ENCODE measurements at regions not wholly inside any gene's neighbourhood (a gene's known extent, or its start where the extent isn't known, plus 50 kb on each side); places are given as distances from the start of the nearest gene placed in this dataset.

DNA sequence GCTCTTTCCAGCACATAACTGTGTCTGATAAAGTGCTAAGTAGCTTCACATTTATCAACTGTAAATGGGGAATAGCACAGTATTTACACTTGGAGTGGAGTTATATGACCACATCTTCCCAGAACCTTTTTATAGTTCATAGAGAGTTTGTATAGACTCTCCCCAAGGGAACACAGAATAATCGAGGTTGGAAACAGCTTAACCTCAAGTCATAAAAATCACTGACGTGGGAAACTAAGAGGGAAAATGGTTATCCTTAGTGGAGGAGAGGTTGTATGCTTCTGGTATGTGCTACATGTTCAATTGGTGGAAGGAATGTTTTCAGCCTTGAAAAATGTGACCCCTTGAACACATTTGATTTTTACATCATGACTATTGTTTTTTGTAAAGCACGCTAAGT lies 167.9 kb upstream of the KIAA1217 start:
- no peak for DNase-seq

DNA sequence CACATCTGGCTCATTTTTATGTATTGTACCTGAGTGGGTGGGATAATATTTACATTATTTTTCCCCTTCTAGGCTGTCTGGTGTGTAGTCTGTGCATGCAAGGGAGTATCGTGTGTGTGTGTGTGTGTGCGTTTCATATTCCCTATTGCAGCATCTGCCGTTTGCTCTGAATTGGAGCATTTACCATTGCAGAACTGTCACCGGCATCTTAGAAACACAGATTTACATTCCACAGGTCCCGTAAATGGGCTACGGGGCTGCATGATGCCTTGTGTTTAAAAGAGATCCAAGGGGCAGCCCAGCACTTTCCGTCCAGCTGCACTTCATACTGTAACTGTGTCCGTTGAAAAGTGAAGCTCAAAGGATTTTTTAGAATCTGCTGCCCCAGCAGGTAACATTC lies 167.1 kb upstream of the KIAA1217 start:
- no peak for DNase-seq

DNA sequence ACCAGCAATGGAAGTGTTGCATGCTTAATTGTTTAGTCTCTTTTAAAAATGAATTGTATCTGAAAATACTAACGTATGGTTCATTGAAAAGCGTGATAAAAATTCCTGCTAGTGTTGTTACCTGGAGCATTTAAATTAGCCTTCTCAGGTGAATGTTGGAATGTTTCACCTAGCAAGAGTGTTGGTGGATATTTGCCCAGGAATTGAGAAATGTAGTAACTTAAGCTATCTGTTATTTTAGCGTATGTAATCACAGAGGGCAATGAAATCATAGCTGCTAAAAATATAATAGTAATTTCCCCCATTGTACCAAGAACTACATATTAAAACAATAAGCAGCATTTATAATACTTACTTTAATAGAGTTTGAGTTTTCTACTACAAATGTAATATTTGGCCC lies 166.1 kb upstream of the KIAA1217 start:
- no peak for DNase-seq

GRCh38 chr10:24046060-24046459 lies 162.9 kb upstream of the KIAA1217 start:
- no peak for DNase-seq

GRCh38 chr10:24047176-24047575 lies 161.8 kb upstream of the KIAA1217 start:
- DNase-seq: no peak

DNA sequence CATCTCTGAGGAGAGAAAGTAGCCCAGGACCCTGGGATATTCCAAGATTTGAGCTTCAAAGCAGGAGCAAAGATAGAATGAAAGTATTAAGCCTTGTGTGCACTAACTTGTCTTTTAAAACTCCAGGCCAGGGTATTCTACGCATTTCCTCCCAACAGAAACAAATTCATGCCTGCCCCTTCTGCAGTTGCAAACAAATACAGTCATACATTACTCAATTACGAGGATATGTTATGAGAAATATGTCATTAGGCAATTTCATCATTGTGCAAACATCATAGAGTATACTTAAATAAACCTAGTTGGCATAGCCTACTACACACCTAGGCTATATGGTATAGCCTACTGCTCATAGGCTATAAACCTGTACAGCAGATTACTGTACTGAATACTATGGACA lies 154.5 kb upstream of the KIAA1217 start:
- no peak for DNase-seq

- no peak for DNase-seq
These were observed 128.7 kb upstream of the KIAA1217 start for GRCh38 chr10:24080207-24080606.

GRCh38 chr10:24086296-24087086 lies 122.4 kb upstream of the KIAA1217 start:
- no peak for DNase-seq

DNA sequence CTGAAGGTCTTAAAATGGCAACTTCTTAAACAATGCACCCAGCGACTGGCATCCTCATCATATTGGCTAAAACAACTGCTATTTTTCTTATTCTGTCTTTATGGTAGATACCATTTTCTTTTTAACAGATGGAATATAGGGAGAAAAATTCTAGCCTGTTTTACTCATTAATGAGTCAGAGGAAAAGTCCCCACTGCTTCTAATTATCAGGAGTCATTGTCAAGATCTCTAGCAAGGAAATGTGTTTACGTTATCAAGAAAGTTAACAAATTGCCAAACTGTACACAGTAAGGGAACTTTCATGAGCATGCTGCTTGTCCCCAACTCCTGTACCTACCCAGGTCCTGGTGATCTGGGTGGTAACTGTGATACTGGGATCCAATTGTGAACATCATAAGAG lies 117.7 kb upstream of the KIAA1217 start:
- DNase-seq: no peak

DNA sequence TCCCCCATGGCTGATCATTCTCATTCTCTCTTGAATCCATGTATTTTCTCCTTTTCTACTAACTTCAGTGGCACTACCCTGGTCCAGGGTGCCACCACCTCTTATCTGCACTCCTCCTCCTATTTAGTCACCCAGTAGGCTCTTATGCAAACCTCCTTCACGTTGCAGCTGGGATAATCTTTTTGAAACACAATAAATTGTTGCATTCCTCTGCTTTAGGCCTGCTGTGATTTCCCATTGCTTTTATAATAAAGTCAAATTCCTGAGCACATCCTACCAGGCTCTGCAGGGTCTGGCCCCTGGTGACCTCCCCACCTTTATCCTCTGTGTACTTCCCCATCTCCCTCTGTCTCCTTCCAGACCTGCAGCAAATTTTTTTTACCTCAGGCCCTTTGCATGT lies 112.7 kb upstream of the KIAA1217 start:
- DNase-seq: no peak

- no peak for DNase-seq
These were observed 111.2 kb upstream of the KIAA1217 start for GRCh38 chr10:24097751-24098207.

DNA sequence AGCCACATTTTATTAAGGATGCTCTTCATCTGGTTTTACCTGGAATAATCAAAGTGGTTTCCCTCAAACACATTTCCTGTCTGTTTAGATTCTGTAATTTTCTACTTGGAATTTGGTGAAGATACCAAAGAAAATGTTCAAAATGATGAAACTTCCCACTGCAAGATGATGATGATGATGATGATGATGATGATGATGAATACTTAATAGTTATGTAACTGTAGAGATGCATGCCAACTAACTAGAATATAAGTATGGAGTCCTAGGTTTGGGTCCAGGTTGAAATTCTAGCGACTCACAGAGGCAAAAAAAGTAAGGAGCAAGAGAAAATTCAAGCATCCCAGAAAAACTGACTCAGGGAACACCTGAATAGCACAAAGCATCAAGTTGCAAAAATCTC lies 104.0 kb upstream of the KIAA1217 start:
- no peak for DNase-seq

GRCh38 chr10:24113901-24114300 lies 95.0 kb upstream of the KIAA1217 start:
- no peak for DNase-seq

- no peak for DNase-seq
These were observed 94.4 kb upstream of the KIAA1217 start for GRCh38 chr10:24114556-24114955.

DNA sequence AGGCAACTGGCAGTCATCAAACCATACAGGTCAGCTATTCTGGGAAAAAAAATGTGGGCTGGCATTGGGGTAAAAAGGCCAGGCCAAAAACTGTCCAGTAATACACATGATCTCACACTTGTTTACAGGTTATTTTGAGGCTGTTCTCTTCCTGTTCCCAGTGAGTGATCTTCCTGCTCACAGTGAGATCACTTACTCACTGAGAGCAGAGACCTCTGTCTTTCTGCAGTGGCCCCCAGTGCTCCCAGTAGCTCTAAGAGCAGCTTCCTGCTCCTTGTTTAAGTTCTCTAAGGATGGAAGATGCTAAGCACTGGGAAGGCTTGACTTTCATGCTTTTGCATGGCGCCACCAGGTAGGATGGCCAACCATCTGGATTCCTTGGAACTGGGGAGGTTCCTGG lies 93.5 kb upstream of the KIAA1217 start:
- DNase-seq: no peak

- no peak for DNase-seq
These were observed 90.7 kb upstream of the KIAA1217 start for GRCh38 chr10:24118246-24118645.

DNA sequence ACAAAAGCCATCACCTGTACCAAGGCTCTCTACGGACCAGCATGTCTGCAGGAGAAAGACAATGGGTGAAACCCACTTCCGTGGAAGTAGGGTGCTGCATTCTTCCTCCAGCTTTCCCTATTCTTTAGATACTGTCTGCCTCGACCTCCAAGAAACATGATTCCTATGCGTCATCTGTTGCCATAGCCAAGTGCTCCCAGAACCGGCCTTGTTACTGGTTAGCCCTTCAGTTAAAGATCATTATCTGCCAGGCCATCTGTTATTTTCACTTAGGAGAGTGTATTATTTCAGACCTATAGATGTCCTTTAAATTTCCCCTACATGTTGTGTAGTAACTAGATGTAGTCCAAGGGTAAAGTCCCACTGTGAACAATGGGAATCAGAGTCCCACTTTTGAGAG lies 89.0 kb upstream of the KIAA1217 start:
- no peak for DNase-seq

DNA sequence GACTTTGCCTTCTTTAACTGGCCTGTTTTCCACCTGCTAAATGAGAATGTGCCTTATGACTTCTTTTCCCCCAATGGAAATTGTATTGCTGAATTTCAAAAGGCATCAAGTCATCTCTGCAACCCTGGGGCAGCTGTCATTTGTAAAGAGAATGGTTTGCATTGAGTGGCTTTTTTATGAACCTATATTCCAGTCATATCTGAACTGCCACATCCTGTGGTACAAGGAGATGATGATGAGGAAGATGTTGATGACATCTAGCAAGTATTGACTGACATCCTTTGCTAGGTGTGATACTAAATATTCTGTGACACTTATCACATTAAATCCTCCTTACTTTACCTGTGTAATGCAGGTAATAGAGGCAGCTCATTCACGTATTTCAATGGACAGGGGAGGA lies 88.3 kb upstream of the KIAA1217 start:
- no peak for DNase-seq

DNA sequence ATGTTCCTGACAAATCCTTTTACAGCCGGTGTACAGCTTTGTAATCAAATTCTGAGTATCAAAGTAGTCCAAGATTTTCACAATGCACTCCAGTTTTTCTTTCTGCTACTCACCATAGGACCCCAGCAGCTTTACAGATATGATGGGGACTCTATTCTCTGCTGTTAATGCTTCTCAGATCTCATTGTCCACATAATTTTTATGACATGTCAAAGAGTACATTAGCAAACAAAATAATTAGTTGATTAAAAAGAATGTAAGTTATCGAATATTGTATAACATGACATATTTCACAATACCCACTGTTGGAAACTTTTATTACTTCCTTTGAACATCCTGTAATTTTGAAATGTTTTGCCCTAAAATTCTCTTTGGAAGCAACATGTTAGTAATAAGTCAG lies 81.4 kb upstream of the KIAA1217 start:
- no peak for DNase-seq

GRCh38 chr10:24128066-24128730 lies 80.7 kb upstream of the KIAA1217 start:
- DNase-seq: no peak

DNA sequence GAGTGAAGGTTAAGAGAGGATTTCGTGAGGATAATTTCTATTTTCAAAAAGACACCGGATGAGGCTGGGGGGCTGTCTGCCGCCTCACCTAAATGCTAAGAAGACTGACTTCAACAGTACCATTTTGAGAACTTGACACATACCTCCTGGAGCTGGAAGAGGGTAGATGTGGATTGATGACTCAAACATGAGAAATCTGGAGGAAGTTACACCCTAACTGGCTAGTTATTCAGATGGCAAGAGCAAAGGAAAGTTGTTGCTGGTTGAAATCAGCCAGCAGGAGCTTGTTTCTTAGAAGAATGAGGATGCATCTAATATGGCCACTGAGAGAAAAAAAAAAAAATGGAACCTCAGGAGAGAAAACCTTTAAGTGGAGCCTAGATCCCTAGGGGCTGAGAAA lies 76.2 kb upstream of the KIAA1217 start:
- DNase-seq: no peak

DNA sequence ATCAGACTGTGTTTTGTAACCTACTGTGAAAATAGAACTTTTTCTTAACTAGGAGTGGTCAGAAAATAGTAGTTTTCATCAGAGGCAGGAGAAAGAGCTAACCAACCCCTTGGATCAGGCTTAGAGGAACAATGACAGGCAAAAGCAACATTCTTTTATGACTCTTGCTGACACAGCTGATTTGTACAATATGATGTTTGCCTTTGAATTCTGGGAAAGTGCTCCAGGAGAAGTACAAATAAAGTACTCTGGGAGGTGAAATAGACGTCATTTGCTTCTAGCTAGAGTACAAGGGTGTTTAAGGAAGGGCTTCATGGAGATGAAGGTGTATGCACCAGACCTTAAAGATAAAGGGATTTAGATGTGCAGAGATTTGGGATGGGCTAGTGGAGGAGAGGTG lies 75.1 kb upstream of the KIAA1217 start:
- DNase-seq: no peak

- DNase-seq: no peak
These were observed 72.9 kb upstream of the KIAA1217 start for GRCh38 chr10:24136070-24136469.

GRCh38 chr10:24147321-24147720 lies 61.6 kb upstream of the KIAA1217 start:
- DNase-seq: no peak

- DNase-seq: no peak
These were observed 59.3 kb upstream of the KIAA1217 start for GRCh38 chr10:24149640-24150039.

Measured in inflammatory macrophage treated with lipopolysaccharide for 4 hours (primary cell).